Kidney (tissue), 13 donors: ENCODE measurements at regions not wholly inside any gene's neighbourhood (a gene's known extent, or its start where the extent isn't known, plus 50 kb on each side); places are given as distances from the start of the nearest gene placed in this dataset.

Source experiments
- DNase-seq, 5 donors: peaks; one replicate each; pipeline ENCODE4 v3.0.0-alpha.2; 2013 to 2020
- FAIRE-seq: peaks from 2 replicates; lab custom pipeline; 2012; peaks lifted over from hg19 to GRCh38; lab: Jason Lieb, UNC
- H3K27ac ChIP-seq, 2 donors: one replicate each; pipeline ENCODE4 v1.7.0; 2013; ENCODE audit warnings: low read depth in 2 of 2, low read length in 2 of 2, inconsistent platforms in 1 of 2
- H3K27me3 ChIP-seq: one replicate; pipeline ENCODE4 v1.7.1; 2013; ENCODE audit warnings: low read length, inconsistent platforms; ENCODE audit not compliant: control insufficient read depth, insufficient read depth
- H3K36me3 ChIP-seq, 3 donors: one replicate each; pipeline versions ENCODE4 v1.7.0 to v1.7.1; 2013; ENCODE audit warnings: low read length in 3 of 3, control low read depth in 1 of 3, inconsistent platforms in 1 of 3; ENCODE audit not compliant: insufficient read depth in 3 of 3, control insufficient read depth in 2 of 3
- H3K4me1 ChIP-seq, 3 donors: one replicate each; pipeline versions ENCODE4 v1.7.0 to v1.7.1; 2013; ENCODE audit warnings: low read length in 3 of 3, inconsistent platforms in 1 of 3, low read depth in 1 of 3; ENCODE audit not compliant: control insufficient read depth in 2 of 3, insufficient read depth in 2 of 3
- H3K4me3 ChIP-seq, 3 donors: one replicate each; pipeline versions ENCODE4 v1.7.0 to v1.8.1; 2013; ENCODE audit warnings: low read length in 3 of 3, control low read depth in 1 of 3, inconsistent platforms in 1 of 3
- H3K9ac ChIP-seq, 3 donors: one replicate each; pipeline versions ENCODE4 v1.7.0 to v1.7.1; 2013; ENCODE audit warnings: low read length in 3 of 3, control low read depth in 1 of 3, inconsistent platforms in 1 of 3
- H3K9me3 ChIP-seq, 3 donors: one replicate each; pipeline versions ENCODE4 v1.7.0 to v1.7.1; 2013; ENCODE audit warnings: low read length in 3 of 3, control low read depth in 1 of 3, inconsistent platforms in 1 of 3; ENCODE audit not compliant: control insufficient read depth in 2 of 3, insufficient read depth in 1 of 3
- intact Hi-C: fragments of 100-400 bp; cut with DNase I; formaldehyde crosslinking; loops from one replicate; pipeline ENCODE4 v1.11.1; 2022
- TF ChIP-seq, protein P1 (sequence below): IDR thresholded peaks from 3 replicates; pipeline ENCODE4 v1.5.1; 2012; ENCODE audit warnings: mild to moderate bottlenecking, moderate library complexity, borderline replicate concordance; ENCODE audit not compliant: insufficient read depth; ENCODE audit errors: extremely low read depth
- donor health status: control.
- donor health status: control.
- donor health status: control.
- donor health status: control.
- donor health status: control.
- donor health status: DM: yes; HTN: yes; CAD: no.
- donor health status: Normal renal cell carcinoma (clear cell type).

DNA sequence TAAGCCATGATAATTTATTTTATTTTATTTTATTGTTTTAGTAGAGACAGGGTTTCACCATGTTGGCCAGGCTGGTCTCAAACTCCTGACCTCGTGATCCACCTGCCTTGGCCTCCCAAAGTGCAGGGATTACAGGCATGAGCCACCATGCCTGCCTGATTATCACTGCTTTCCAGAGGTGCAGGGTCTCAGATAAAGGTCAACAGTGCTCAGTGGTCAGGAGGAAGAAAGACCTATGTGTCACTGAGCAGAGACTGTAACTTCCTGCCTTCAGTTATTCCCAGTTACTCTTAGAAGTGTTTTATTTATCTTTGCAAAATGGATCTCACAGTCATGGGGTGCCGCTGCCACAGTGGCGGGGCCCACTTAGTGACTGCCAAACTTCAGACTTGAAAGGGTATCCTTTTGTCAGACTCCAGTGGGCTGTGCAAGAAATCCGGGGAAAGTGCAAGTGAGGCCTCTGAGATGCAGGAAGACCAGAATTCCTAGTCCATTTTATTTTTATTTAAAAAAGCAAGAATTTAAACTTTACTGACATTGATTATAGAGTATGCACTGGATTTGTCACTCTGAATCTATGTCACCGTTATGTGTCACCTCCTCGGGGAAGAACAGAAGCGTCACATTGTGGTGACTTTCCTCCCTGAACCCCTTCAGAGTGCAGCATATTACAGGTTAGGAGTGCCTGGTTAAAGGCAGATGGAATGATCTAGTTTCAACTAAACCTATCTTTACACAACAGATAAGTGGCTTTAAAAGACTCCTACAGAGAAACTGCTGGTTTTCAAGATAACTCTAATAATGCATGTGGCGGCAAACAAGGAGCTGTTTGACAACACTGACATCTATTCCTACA, 59.1 kb upstream of the BICD1 start:
- no peak for FAIRE-seq
- no peaks in the 10 kb centered on the region for H3K36me3 ChIP-seq
- peaks cover 0 to 12% (median 8%) of the 10 kb centered on the region in 3 donors for H3K9me3 ChIP-seq
- no peak overlapping the region for H3K4me3 ChIP-seq
- TF ChIP-seq, protein P1, sequence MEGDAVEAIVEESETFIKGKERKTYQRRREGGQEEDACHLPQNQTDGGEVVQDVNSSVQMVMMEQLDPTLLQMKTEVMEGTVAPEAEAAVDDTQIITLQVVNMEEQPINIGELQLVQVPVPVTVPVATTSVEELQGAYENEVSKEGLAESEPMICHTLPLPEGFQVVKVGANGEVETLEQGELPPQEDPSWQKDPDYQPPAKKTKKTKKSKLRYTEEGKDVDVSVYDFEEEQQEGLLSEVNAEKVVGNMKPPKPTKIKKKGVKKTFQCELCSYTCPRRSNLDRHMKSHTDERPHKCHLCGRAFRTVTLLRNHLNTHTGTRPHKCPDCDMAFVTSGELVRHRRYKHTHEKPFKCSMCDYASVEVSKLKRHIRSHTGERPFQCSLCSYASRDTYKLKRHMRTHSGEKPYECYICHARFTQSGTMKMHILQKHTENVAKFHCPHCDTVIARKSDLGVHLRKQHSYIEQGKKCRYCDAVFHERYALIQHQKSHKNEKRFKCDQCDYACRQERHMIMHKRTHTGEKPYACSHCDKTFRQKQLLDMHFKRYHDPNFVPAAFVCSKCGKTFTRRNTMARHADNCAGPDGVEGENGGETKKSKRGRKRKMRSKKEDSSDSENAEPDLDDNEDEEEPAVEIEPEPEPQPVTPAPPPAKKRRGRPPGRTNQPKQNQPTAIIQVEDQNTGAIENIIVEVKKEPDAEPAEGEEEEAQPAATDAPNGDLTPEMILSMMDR, result no peak
- H3K9ac ChIP-seq, result no peak overlapping the region
- DNase-seq, result no peak
- no peaks in the 10 kb centered on the region for H3K4me1 ChIP-seq
- intact Hi-C loops, result no loop called here
- H3K27ac ChIP-seq, result no peak overlapping the region
- H3K27me3 ChIP-seq, result no peaks in the 10 kb centered on the region

DNA sequence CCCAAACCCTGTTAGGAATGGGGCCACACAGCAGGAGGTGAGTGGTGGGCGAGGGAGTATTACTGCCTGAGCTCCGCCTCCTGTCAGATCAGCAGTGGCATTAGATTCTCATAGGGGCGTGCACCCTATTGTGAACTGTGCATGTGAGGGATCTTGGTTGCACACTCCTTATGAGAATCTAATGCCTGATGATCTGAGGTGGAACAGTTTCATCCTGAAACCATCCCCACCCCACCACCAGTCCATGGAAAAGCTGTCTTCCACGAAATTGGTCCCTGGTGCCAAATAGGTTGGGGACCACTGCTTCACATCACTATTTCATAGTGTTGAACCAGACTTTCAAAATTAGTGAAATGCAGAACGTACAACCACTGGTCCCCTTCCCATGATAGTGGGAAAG, 57.9 kb upstream of the BICD1 start:
- H3K4me3 ChIP-seq, result no peak overlapping the region
- DNase-seq (no peak), FAIRE-seq (no peak)
- H3K27ac ChIP-seq, result no peak overlapping the region
- no peaks in the 10 kb centered on the region for H3K36me3 ChIP-seq
- TF ChIP-seq, protein P1, result no peak
- no peaks in the 10 kb centered on the region for H3K27me3 ChIP-seq
- H3K4me1 ChIP-seq, result no peaks in the 10 kb centered on the region
- no peak overlapping the region for H3K9ac ChIP-seq
- intact Hi-C loops, result no loop called here
- peaks cover 0 to 11% (median 7%) of the 10 kb centered on the region in 3 donors for H3K9me3 ChIP-seq

DNA sequence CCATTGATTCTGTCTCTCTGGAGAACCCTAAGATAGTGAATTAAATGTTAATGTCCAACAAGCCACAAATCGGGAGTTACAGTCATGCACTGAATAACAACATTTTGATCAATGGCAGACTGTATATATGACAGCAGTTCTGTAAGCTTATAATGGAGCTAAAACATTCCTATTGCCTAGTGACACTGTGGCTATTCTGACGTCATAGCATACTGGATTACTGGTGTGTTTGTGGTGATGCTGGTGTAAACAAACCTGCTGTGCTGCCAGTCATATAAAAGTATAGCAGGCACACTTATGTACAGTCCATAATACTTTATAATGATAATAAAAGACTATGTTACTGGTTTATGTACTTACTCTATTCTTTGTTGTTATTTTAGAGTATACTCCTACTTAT, 56.7 kb upstream of the BICD1 start:
- no peaks in the 10 kb centered on the region for H3K4me1 ChIP-seq
- H3K9ac ChIP-seq, result no peak overlapping the region
- no peak for DNase-seq
- intact Hi-C loops, result no loop called here
- peaks cover 0 to 7% (median 0%) of the 10 kb centered on the region in 3 donors for H3K9me3 ChIP-seq
- no peaks in the 10 kb centered on the region for H3K36me3 ChIP-seq
- TF ChIP-seq, protein P1, result no peak
- no peaks in the 10 kb centered on the region for H3K27me3 ChIP-seq
- no peak overlapping the region for H3K4me3 ChIP-seq
- no peak overlapping the region for H3K27ac ChIP-seq
- FAIRE-seq, result no peak
